ENCODE measurements at regions not wholly inside any gene's neighbourhood (a gene's known extent, or its start where the extent isn't known, plus 50 kb on each side); places are given as distances from the start of the nearest gene placed in this dataset.

- in situ Hi-C loops (cut with MboI) = loop anchor here (10.0 kb wide), 1 partner anchor 197 kb away; no protein-coding TSS in a partner anchor
Measured at GRCh38 chr1:67557696-67558448, 127.1 kb upstream of the GADD45A start.

DNA sequence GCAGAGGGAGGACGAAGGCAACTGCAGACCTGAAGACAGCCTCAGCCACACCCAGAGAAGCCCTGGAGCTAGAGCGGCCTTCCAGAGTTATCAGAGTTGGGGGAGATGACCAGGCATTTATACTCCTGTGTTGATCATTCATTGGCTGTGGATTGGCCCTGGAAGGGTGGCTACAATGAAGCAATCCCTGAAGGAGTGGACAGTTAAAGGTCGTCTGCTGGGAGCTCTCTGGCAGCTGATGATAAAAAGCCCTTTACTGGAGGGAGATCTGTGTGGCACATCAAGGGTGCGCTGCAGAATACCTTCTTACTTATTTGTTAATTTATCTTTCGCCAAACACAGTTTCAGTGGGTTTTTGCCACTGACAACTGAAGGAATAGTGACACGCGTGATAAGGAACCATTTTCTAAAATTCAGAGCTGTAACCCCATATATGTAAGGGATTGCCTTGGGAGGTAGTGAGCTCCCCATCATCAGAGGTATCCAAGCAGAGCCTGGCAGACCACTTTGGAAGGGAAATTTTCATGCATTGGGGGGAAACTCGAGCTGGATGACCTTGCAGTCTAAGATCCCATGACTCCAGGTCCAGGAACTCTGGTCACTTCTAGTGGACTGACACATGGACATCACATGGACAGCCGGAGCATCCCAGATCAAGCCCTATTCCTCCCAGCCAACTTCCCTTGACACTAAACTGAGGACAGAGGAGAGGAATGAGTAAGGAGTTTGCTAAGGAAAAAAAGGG, 126.4 kb upstream of the GADD45A start:
- Histone ChIP-seq H3K9me3 (ENCODE audit: low read depth) (no peaks in the 10 kb centered on the region), H3K9ac (peak overlapping the region; percentile 66), H3K36me3 (ENCODE audit: low read depth) (no peaks in the 10 kb centered on the region), H3F3A (ENCODE audit: insufficient read depth) (peaks cover 19% of the 10 kb centered on the region), H4K20me1 (ENCODE audit: insufficient read depth) (no peaks in the 10 kb centered on the region), H3K27ac (peak overlapping the region; percentile 77), H3K4me3 (peak overlapping the region; percentile 59), H3K4me1 (ENCODE audit: insufficient read depth) (peaks cover 10% of the 10 kb centered on the region), H3K9me2 (ENCODE audit: insufficient read depth) (no peaks in the 10 kb centered on the region), H3K79me2 (ENCODE audit: insufficient read depth) (no peaks in the 10 kb centered on the region), H2AFZ (peak overlapping the region; percentile 87), H3K4me2 (ENCODE audit: unreplicated experiment) (peak overlapping the region; percentile 75), H3K27me3 (replicated peaks; ENCODE audit: insufficient read depth) (no peaks in the 10 kb centered on the region)
- in situ Hi-C loops (cut with MboI) = loop anchor here (10.0 kb wide), 1 partner anchor 196 kb away; no protein-coding TSS in a partner anchor
- no peak for TF ChIP-seq EZH2 (IDR thresholded peaks at IDR 0.05; ENCODE audit: insufficient read depth, poor library complexity, severe bottlenecking)
- no peak for TF ChIP-seq EZH2phosphoT487 (IDR thresholded peaks at IDR 0.05; ENCODE audit: insufficient read depth, low read depth)
- WGBS, 2 experiments (ENCODE audit: low coverage in 1 of 2, low lambda C conversion rate in 2 of 2, missing lambda C conversion rate in 2 of 2) = 68 to 69% methylated on average over 9 of the region's 9 CpGs
- DNase-seq = no peak

More at GRCh38 chr1:67557696-67558448, 127.1 kb upstream of the GADD45A start:
- Histone ChIP-seq H4K20me1 (ENCODE audit: insufficient read depth) (no peaks in the 10 kb centered on the region), H3K9ac (no peak overlapping the region), H2AFZ (no peak overlapping the region), H3K36me3 (ENCODE audit: low read depth) (no peaks in the 10 kb centered on the region), H3K4me2 (ENCODE audit: unreplicated experiment) (no peak overlapping the region), H3K79me2 (ENCODE audit: insufficient read depth) (no peaks in the 10 kb centered on the region), H3K27me3 (replicated peaks; ENCODE audit: insufficient read depth) (no peaks in the 10 kb centered on the region), H3K27ac (no peak overlapping the region), H3K9me3 (ENCODE audit: low read depth) (no peaks in the 10 kb centered on the region), H3K4me3 (no peak overlapping the region), H3F3A (ENCODE audit: insufficient read depth) (peaks cover 19% of the 10 kb centered on the region), H3K4me1 (ENCODE audit: insufficient read depth) (peaks cover 10% of the 10 kb centered on the region), H3K9me2 (ENCODE audit: insufficient read depth) (no peaks in the 10 kb centered on the region)
- no peak for TF ChIP-seq EZH2phosphoT487 (IDR thresholded peaks at IDR 0.05; ENCODE audit: insufficient read depth, low read depth)
- TF ChIP-seq EZH2 (IDR thresholded peaks at IDR 0.05; ENCODE audit: insufficient read depth, poor library complexity, severe bottlenecking) = no peak
- no peak for DNase-seq
- WGBS, 2 experiments (ENCODE audit: low coverage in 1 of 2, low lambda C conversion rate in 2 of 2, missing lambda C conversion rate in 2 of 2) = 75 to 82% methylated on average over 11 of the region's 11 CpGs

- peak overlapping the region; percentile 77 for H3K27ac ChIP-seq
- no peaks in the 10 kb centered on the region for H3K36me3 ChIP-seq (ENCODE audit: low read depth)
- H2AFZ ChIP-seq = peak overlapping the region; percentile 87
- H3K9me2 ChIP-seq (ENCODE audit: insufficient read depth) = no peaks in the 10 kb centered on the region
- H3F3A ChIP-seq (ENCODE audit: insufficient read depth) = peaks cover 19% of the 10 kb centered on the region
- H4K20me1 ChIP-seq (ENCODE audit: insufficient read depth) = no peaks in the 10 kb centered on the region
- no peak for TF ChIP-seq EZH2 (IDR thresholded peaks at IDR 0.05; ENCODE audit: insufficient read depth, poor library complexity, severe bottlenecking)
- no peak for TF ChIP-seq EZH2phosphoT487 (IDR thresholded peaks at IDR 0.05; ENCODE audit: insufficient read depth, low read depth)
- H3K27me3 ChIP-seq (replicated peaks; ENCODE audit: insufficient read depth) = no peaks in the 10 kb centered on the region
- H3K79me2 ChIP-seq (ENCODE audit: insufficient read depth) = no peaks in the 10 kb centered on the region
- no peaks in the 10 kb centered on the region for H3K9me3 ChIP-seq (ENCODE audit: low read depth)
- peak; percentile 94 for DNase-seq
- peaks cover 10% of the 10 kb centered on the region for H3K4me1 ChIP-seq (ENCODE audit: insufficient read depth)
- in situ Hi-C loops (cut with MboI) = loop anchor here (10.0 kb wide), 1 partner anchor 196 kb away; no protein-coding TSS in a partner anchor
- H3K4me2 ChIP-seq (ENCODE audit: unreplicated experiment) = peak overlapping the region; percentile 75
- H3K9ac ChIP-seq = peak overlapping the region; percentile 66
- H3K4me3 ChIP-seq = peak overlapping the region; percentile 59
- WGBS, 2 experiments (ENCODE audit: low coverage in 1 of 2, low lambda C conversion rate in 2 of 2, missing lambda C conversion rate in 2 of 2) = 1% methylated on average over 16 of the region's 16 CpGs
Measured at GRCh38 chr1:67559222-67559700, 125.7 kb upstream of the GADD45A start.

DNA sequence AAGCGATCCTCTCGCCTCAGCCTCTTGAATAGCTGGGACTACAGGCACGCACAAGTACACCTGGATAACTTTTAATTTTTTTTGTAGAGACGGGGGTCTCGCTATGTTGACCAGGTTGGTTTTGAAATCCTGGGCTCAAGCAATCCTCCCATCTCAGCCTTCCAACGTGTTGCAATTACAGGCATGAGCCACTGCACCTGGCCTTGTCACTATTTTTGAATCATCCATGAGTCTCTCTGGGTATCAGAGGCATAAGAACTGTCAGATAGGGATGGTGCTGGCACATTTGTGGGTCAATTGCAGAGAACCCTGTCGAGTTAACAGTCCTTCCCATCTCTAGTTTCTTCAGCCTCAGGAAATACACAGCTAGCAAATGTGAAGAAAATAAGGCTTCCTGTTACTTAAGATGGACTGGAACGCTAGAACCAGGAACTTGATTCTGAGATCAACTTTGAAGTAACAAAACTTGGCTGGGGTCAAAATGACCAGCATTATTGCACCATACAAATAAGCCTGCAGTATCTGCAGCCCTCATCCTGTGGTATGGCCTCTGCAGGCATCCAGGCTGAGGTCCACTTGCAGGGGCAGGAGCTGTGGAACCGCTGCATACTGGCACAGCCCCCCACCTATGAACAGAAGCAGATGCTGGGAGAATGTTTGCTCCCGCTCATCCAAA, 124.3 kb upstream of the GADD45A start:
- no peaks in the 10 kb centered on the region for H3K27me3 ChIP-seq (replicated peaks; ENCODE audit: insufficient read depth)
- H3K9ac ChIP-seq = no peak overlapping the region
- peaks cover 19% of the 10 kb centered on the region for H3F3A ChIP-seq (ENCODE audit: insufficient read depth)
- no peaks in the 10 kb centered on the region for H3K9me3 ChIP-seq (ENCODE audit: low read depth)
- no peak overlapping the region for H3K27ac ChIP-seq
- peaks cover 10% of the 10 kb centered on the region for H3K4me1 ChIP-seq (ENCODE audit: insufficient read depth)
- H3K9me2 ChIP-seq (ENCODE audit: insufficient read depth) = no peaks in the 10 kb centered on the region
- 66 to 70% methylated on average over 10 of the region's 10 CpGs for WGBS, 2 experiments (ENCODE audit: low coverage in 1 of 2, low lambda C conversion rate in 2 of 2, missing lambda C conversion rate in 2 of 2)
- no peak for TF ChIP-seq EZH2phosphoT487 (IDR thresholded peaks at IDR 0.05; ENCODE audit: insufficient read depth, low read depth)
- no peak for TF ChIP-seq EZH2 (IDR thresholded peaks at IDR 0.05; ENCODE audit: insufficient read depth, poor library complexity, severe bottlenecking)
- no peaks in the 10 kb centered on the region for H3K79me2 ChIP-seq (ENCODE audit: insufficient read depth)
- no peaks in the 10 kb centered on the region for H3K36me3 ChIP-seq (ENCODE audit: low read depth)
- no peaks in the 10 kb centered on the region for H4K20me1 ChIP-seq (ENCODE audit: insufficient read depth)
- H3K4me3 ChIP-seq = no peak overlapping the region
- no peak overlapping the region for H2AFZ ChIP-seq
- DNase-seq = peak; percentile 30
- in situ Hi-C loops (cut with MboI) = loop anchor here (10.0 kb wide), 1 partner anchor 124 kb away; the partner anchor contains the start of gene GADD45A
- H3K4me2 ChIP-seq (ENCODE audit: unreplicated experiment) = no peak overlapping the region
